GM18507 (cell line): ENCODE measurements at regions not wholly inside any gene's neighbourhood (a gene's known extent, or its start where the extent isn't known, plus 50 kb on each side); places are given as distances from the start of the nearest gene placed in this dataset.

Source experiments
- DNase-seq: peaks from one replicate; pipeline ENCODE4 v3.0.0; 2011; ENCODE audit warnings: low read depth; ENCODE audit not compliant: insufficient read length; ENCODE audit errors: extremely low spot score
- FAIRE-seq: peaks from 2 replicates; lab custom pipeline; 2011; peaks lifted over from hg19 to GRCh38; lab: Jason Lieb, UNC

DNA sequence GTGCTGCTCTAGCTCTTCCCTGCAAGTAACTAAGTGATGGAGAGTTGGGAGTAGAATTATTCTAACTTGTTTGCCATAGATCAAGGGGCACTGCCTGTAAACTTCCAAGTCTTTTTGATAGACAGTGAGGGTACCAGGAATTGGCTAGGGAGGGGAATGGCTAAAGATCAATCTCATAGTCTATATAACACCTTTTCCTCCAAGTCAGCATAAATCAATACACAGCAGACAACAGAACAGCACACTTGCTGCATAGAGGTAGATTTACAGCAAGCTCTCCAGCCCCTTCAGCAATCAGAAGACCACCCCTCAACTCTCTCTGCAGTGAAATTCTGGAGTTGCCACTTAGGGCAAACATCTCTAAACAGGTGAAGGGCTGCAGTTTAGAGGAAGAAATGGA lies 643.5 kb upstream of the KLF4 start:
- no peak for FAIRE-seq

DNA sequence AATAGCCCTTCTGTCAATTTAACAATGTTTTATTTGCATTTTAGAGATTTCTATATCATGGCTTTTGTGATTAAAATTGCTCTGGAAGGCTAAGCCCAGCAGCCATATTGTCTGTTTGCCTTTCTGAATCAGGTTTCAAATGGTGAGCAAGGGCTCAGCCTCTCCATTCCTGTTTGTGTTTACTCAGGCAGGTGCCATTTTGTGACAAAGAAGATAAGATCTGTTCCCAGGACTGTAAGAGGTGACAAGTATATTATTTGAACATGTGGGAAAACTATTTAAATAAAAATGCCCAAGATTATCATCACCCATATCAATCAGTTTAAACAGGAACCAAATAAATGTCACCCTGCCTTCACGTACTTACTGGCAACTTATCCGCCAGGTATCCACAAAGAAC lies 641.3 kb upstream of the KLF4 start:
- no peak for FAIRE-seq
- DNase-seq, result no peak

More for the DNA sequence above, 643.5 kb upstream of the KLF4 start:
- DNase-seq, result no peak

DNA sequence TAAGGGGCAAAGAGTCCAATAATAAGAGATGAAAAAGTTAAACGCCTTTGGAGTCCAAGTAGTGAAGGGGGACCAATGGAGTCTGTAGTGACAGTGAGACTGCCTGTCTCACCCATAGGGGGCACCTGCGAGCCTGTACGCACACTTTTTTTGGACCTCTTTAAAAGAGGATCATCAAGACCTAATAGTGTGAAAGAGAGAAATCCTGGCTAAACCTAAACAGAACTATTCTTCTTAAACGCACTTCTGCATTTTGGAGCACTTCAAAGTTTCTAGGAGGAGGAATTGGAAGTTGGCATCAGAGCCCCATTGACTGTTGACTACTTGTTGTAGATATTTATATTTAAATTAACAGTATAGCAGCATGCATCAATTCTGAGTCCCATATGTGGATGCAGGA lies 636.1 kb upstream of the KLF4 start:
- FAIRE-seq (no peak), DNase-seq (no peak)

DNA sequence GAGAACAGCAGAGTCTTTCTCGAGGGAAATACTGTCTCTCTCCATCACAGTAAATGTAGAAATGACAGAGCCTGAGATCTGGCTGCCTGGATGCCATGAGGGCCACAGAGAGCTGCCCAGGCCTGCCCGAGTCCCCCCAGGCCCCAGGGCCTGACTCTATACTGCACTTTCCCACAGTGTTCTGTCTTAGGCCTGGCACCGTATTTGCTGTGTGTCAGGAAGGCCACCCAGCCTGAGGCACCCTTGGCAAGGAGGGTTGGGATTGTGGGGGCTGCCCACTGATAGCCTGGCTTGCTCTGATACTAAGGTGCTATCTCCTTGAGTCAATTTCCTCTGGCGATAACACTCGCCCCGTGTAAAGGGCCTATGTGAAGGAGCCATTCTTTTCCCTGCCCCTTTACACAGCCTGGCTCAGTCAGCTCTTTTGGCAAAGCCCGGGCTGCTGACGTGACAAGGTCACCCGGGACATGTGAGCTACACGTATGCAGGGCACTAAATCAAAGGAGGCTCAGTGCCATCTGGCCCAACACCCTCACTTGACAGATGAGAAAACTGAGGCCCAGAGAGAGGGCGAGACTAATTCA lies 630.1 kb upstream of the KLF4 start:
- DNase-seq, result no peak
- FAIRE-seq, result no peak

DNA sequence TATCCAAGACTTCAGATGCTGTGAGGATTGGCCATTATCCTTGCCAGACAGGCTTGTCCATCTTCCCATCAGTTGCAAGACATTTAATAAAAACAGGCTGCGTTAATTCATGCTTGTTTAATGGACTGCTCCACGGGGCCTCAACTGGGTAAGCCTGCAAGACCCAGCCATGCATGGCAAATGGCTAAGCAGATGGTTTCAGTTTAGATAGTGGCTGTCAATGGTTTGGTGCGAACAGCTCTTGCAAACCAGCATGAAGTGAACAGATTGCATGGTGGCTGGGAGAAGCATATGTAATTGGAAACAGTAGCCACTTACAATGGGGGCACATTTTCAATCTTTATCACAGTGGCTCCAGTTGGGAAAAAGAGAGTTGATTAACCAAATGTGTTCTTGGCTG lies 628.2 kb upstream of the KLF4 start:
- FAIRE-seq (no peak), DNase-seq (no peak)

DNA sequence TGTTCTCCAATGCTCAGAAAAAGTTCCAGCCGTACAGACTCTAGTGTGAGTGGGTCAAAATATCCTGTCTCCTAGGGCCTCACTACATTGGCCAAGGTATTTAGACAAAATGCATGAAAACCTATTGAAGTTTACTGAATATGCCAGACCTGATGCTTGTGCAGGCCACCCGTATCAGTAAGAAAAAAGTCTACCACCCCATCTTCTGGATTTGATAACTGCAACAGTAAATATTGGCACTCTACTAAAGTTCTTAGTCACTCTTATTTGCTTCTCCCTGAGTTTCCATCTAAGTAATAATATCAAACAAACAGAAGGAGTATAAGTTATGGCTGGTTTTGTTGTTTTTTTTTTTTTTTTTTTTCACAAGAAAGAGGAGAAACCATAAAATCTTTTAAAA lies 627.7 kb upstream of the KLF4 start:
- FAIRE-seq (no peak), DNase-seq (no peak)

DNA sequence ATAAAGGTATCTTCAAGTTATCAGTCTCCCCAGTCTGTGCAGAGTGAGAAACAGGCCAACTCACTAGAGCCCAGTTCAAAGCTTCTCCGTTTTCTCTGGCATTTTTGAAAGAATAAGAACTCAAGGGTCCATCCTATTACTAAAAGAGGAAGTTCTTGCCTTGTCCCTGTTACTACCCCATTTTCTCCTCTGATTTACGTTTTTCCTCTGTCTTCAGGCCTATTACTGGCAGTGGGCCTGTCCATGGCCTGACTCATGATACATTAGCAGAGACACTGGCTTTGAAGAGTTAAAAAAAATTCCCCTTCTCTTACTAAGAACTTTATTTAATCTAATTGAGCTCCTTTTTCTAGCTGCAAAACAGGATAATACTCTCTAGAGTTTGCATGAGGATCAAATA lies 624.0 kb upstream of the KLF4 start:
- DNase-seq (no peak), FAIRE-seq (no peak)

DNA sequence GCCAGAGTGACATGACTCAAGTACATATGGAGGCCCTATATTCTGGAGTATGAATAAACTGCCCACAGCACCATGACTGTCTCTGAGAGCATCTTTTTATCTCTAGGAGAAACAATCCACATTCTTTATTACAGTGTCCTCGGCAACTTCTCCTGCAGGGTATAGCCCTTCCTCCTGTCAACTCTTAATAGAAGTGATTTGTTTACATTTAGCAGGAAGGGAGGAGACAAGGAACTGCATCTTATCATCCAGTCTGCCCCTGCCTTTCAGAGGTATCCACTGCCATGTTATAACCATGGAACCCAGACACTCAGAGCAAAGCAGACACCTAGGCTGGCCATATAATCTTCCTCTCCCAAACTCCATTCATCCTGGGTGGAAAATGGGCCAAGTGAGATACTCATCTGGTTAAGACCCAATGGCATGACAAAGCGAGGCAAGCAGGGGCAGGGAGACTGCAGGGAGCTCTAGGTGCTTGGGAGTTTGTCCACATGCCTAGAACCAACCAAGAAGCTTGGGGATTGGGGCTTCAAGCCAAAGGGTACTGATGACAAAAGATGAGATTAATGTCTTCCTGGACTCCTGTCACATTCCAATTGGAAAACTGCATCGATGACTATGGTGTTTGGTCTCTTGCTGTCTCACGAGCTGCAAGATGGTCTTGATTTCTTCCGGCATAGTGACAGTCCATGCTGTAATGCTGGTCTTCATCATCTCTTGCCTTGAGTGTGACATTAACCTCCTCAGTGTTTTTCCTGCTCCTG lies 620.5 kb upstream of the KLF4 start:
- no peak for FAIRE-seq
- DNase-seq, result no peak

DNA sequence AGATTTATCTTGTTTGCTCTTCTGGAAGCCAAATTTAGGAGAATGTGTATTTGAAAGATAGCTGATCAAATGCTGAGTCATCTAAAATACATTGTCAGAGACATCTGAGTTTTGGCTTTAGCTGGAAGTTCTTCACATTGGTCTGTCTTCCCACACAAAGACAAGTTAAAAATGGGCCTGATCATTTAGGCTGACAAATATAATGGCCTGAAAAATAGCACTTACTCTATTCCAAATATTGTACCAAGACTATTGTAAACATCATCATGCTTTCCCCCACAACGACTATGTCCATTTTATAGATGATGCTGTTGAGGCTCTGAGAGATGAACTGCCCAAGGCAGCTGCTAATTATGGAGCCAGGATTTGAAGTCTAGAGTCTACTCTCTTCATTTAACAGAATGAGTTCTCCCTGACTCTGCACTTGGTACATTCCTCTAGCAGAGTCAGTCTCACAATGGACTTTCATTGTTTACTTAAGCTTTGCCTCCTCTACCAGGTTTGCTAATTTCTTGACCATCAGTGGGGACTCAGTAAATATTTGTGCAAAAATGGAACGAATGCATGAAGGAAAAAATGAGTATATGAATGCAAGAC lies 619.4 kb upstream of the KLF4 start:
- FAIRE-seq (no peak), DNase-seq (no peak)

DNA sequence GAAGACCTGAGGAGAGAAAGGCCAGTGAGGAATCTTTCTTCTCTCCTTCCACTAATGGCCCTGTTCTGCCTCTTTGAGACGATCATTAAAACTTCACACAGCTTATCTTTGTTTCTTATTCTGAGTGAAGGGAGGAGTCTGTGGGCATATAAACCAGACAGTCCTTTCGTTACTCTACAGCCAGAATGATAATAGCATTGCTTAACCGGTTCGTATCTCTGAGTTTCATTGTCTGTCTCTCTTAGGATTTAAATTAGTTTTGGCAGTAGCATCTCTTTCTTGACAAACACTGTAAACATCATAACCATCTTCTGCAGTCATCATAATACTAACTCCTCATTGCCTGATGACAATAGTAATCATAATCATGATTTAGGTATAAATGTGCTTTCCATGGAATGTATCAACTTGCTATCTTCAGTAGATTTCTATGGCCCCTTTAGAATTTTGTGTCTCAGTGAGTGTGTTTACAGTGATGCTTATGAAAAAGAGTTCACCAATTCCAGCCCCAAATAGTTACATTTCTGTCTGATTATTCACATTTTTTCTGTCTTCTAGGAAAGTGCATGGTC lies 618.8 kb upstream of the KLF4 start:
- DNase-seq, result no peak
- FAIRE-seq, result no peak

DNA sequence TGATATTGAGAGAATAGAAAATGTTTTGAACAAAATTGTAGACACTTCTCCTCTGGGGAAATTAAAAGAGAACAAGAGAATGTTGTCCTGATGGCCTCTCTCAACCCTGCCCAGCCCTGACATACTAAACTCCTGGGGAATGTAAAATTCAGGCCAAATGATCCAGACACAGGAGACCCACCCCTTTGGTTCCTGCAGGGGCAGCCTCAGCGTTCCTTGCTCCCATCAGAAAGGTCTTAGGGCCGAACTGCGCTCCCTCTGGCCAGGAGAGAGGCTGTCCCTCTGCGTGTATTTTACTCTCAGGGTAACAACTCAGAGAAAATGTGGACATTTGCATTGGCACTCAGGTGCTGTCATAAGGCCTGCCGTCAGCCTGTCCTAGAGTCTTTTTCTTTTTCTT lies 616.3 kb upstream of the KLF4 start:
- no peak for FAIRE-seq
- DNase-seq, result no peak

DNA sequence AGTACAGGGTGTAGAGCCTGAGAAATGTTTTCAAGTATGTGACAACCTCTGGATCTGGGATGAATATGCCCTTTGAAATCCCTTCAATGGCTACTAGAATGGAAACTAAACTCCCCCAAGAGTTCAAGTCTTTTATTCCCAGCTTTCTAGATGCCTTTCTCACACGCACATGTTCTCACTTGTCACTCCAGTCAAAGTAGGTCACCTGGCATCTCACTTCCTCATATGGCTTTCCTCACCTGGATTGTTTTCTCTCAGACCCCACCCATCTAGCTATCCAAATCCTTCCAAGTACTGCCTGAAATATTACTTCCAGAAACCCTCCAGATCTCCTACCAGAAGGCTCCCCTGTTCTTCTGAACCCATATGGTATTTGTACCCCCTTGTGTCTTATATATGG lies 615.4 kb upstream of the KLF4 start:
- no peak for DNase-seq
- no peak for FAIRE-seq

DNA sequence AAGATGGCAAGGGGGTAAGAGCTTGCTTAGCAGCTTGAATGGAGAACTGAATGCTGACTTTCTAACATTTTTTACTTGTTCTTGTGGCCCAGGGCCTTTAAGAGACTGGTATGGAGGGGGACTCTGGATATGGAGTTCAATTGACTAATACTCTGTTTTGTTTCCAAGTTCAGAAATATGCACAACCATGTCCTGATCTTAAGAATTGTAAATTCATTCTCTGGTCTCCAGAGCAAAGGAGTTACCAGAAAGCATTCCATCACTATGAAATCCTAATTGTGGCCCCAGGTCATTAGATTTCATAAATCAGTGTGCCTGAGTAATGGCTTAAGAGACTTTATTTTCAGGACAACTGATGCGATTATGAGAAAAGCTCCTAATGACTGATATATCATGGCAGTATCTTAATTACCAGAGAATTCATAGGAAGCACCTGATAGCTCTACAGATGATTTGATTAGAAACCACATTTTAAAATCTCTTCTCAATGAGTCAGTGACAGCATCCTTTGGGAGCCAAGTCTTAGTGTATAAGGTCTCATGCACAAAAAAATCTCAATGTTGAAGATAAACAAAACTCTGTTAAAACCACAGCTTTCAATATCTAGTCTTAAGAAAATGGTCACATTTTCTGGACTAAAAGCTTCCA lies 613.6 kb upstream of the KLF4 start:
- FAIRE-seq (no peak), DNase-seq (no peak)

DNA sequence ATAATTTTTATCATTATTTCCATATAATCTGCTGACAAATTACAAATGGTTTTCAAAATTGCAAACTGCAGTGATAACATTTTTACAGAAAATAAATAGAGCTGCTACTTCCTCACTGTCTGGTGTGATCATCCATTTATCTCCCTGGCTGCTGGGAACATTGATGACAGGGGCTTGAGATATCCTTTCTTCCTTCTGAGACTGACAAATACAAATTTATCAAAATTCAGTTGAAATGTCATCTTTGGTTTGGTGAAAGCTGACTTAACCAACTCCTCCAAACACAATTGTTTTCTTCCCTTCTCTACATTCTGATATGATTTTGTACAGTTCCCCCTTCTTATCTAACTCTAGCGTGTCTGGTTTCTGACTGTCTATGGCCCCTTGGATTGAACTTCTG lies 611.8 kb upstream of the KLF4 start:
- FAIRE-seq (no peak), DNase-seq (no peak)

DNA sequence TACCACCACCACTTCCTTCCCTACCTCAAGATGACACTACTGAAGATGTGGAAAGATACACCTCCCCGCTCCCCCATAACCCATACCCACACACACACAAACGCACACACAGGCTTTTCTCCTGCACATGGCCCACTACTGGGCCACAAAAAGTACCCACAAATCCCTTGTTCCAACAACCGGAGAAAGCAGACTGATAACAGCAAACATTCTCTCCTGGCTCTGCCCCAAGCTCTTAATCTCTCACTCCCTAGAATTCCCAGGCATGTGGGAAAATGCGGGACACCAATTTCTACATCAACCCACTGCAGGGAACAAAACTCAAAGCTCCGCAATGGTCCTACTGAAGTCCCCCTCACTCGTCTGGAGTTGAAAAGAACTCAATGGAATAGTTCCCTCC lies 611.0 kb upstream of the KLF4 start:
- FAIRE-seq, result no peak
- DNase-seq, result no peak

DNA sequence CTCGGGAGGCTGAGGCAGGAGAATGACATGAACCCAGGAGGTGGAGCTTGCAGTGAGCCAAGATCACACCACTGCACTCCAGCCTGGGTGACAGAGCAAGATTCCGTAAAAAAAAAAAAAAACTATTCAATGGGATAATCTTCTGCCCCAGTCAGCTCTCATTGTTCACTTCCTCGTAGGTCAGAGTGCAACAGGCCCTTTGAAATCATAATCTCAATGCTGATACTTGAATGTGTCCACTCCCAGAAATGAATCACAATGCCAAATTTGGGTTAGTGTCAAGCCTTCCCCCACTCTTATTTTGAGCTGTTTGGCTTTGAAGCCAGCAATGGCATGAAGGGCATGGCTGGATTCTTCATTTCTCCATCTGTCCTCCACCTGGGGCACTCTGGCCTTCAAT lies 610.3 kb upstream of the KLF4 start:
- no peak for FAIRE-seq
- DNase-seq, result no peak

DNA sequence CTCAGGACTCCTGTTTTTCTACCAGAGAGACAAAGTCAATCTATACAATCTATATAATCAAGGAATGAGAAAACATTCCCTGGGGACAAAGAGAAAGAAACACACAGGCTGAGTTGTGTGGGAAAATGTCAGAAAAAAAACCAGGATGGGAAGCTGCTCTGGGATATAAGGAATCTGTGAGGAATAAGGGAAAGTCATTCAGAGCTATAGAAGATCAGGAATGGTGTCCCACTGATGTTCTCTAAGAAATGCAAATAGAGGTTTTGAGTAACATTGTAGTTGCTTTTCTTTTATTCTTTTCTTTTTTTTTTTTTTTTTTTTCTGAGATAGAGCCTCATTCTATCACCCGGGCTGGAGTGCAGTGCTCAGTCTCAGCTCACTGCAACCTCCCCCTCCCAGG lies 605.9 kb upstream of the KLF4 start:
- FAIRE-seq (no peak), DNase-seq (no peak)

DNA sequence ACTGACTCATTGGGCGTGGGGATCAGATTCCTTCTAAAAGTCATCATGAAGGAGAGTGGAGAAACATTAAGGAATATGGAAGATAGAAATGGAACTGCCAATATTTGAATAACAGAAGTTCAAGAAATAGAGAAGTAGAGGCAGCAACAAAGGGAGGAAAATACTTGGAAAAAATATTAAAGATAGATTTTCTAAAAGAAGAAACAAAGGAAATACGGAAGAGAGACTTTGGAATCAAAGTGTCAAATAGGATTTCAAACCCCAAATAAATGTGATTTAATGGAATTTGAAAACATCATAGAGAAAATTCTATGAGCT lies 605.1 kb upstream of the KLF4 start:
- FAIRE-seq, result no peak
- no peak for DNase-seq

DNA sequence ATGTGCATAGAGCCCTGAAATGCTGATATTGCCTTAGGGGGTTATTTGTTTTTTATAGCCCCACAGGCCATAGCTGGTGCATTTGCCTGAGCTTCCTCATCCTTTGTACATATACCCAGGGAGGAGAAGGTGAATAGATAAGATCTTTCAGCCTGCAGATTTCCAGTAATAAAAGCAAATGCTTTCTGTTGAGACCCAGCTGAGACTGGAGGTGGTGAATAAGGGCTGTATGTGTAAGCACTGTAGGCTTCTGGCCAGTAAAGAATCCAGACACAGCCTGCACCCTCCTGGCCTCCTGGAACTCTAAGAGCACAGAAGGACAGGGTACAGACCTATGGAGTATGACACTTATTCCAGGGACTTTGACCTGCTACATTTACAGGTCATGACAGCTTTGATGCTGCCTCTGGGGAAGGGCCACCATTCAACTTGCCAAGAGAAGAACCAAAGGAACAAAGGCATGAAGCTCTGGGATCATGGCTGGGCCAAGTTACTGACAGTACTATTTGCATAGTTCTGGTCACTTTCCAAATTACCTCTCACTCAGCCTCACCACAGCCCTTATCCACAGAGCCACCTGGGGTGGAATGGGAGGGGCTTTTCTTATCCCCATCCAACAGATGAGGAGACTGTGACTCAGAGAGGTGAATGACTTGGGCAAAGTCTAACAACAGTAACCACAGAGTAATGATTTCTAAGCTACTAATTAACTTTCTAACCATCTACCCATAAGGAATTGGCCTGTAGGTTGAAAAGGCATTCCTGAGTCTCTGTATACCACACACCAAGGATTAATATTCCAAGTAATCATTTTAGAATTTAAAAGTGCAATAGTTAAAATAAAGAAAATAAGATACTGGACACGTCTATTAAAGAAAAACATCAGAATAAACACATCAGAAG lies 604.5 kb upstream of the KLF4 start:
- no peak for FAIRE-seq
- no peak for DNase-seq

DNA sequence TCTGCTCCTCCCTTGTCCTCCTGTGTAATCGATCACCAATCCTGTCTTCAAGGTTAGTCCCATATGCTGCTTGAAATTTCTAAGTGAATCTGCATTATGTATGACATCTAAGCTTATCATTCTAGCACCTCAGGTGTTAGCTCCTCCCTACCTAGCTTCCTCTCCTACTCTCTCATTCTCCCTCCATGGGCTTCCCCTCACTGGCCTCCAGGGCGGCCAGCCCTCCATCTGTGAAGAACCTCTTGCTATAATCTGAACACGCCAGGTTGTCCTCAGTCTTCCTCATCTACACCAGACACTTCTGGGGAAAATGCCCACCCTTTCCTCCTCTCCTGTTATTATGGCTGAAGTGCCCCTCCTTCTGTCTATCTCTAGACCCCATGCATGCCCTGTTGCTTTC lies 599.3 kb upstream of the KLF4 start:
- DNase-seq (no peak), FAIRE-seq (no peak)
